H9 (cell line): ENCODE measurements at regions not wholly inside any gene's neighbourhood (a gene's known extent, or its start where the extent isn't known, plus 50 kb on each side); places are given as distances from the start of the nearest gene placed in this dataset.

Source experiments
- DNase-seq: peaks from one replicate; pipeline ENCODE4 v3.0.0-alpha.2; 2017
- H2AFZ ChIP-seq: one replicate; pipeline ENCODE4 v1.6.1; 2013; ENCODE audit warnings: mild to moderate bottlenecking, low read length, control low read depth, moderate library complexity
- H2AK5ac ChIP-seq: 2 replicates; pipeline ENCODE4 v1.6.1; 2013; ENCODE audit warnings: low read length, control low read depth, mixed read lengths; ENCODE audit not compliant: insufficient read length
- H2BK120ac ChIP-seq: one replicate; pipeline ENCODE4 v1.6.1; 2013; ENCODE audit warnings: low read depth, mild to moderate bottlenecking, low read length, control low read depth, inconsistent platforms; ENCODE audit not compliant: poor library complexity, severe bottlenecking
- H2BK12ac ChIP-seq: 2 replicates; pipeline ENCODE4 v1.6.1; 2013; ENCODE audit warnings: low read length, control low read depth, mixed read lengths, low read depth; ENCODE audit not compliant: insufficient read length
- H2BK15ac ChIP-seq: 2 replicates; pipeline ENCODE4 v1.6.1; 2013; ENCODE audit warnings: low read depth, low read length, control low read depth
- H2BK20ac ChIP-seq: one replicate; pipeline ENCODE4 v1.6.1; 2013; ENCODE audit warnings: low read depth, mild to moderate bottlenecking, low read length, control low read depth, inconsistent platforms; ENCODE audit not compliant: poor library complexity, severe bottlenecking
- H2BK5ac ChIP-seq: 2 replicates; pipeline ENCODE4 v1.6.1; 2013; ENCODE audit warnings: low read length, control low read depth, mixed read lengths; ENCODE audit not compliant: insufficient read length
- H3K14ac ChIP-seq: 2 replicates; pipeline ENCODE4 v1.6.1; 2013; ENCODE audit warnings: low read length, control low read depth; ENCODE audit not compliant: insufficient read depth
- H3K18ac ChIP-seq: 2 replicates; pipeline ENCODE4 v1.6.1; 2013; ENCODE audit warnings: low read depth, mild to moderate bottlenecking, mixed read lengths, low read length, control low read depth; ENCODE audit not compliant: insufficient read length
- H3K23ac ChIP-seq: 2 replicates; pipeline ENCODE4 v1.6.1; 2013; ENCODE audit warnings: low read length, control low read depth, mixed read lengths, low read depth; ENCODE audit not compliant: insufficient read length
- H3K23me2 ChIP-seq: 2 replicates; pipeline ENCODE4 v1.6.1; 2013; ENCODE audit warnings: low read depth, mild to moderate bottlenecking, mixed read lengths, low read length, control low read depth; ENCODE audit not compliant: insufficient read length, poor library complexity, severe bottlenecking
- H3K27ac ChIP-seq: 2 replicates; pipeline ENCODE4 v1.5.1; 2013; ENCODE audit warnings: low read length, control low read depth, mixed read lengths, low read depth; ENCODE audit not compliant: insufficient read length
- H3K27me3 ChIP-seq: 2 replicates; pipeline ENCODE4 v1.6.1; 2013; ENCODE audit warnings: low read length, control low read depth, inconsistent platforms; ENCODE audit not compliant: insufficient read depth
- H3K4ac ChIP-seq: 2 replicates; pipeline ENCODE4 v1.6.1; 2013; ENCODE audit warnings: low read depth, mild to moderate bottlenecking, control low read depth, inconsistent platforms, low read length, moderate library complexity
- H3K4me1 ChIP-seq: 2 replicates; pipeline ENCODE4 v1.6.1; 2013; ENCODE audit warnings: low read length, control low read depth, inconsistent platforms; ENCODE audit not compliant: insufficient read depth
- H3K4me2 ChIP-seq: 2 replicates; pipeline ENCODE4 v1.6.1; 2013; ENCODE audit warnings: low read length, control low read depth, mixed read lengths; ENCODE audit not compliant: insufficient read length, insufficient read depth
- H3K56ac ChIP-seq: 2 replicates; pipeline ENCODE4 v1.6.1; 2013; ENCODE audit warnings: low read depth, mild to moderate bottlenecking, mixed read lengths, low read length, control low read depth; ENCODE audit not compliant: insufficient read length
- H3K79me1 ChIP-seq: 2 replicates; pipeline ENCODE4 v1.6.1; 2013; ENCODE audit warnings: low read depth, mild to moderate bottlenecking, moderate library complexity, low read length, control low read depth, inconsistent platforms; ENCODE audit not compliant: insufficient read depth, poor library complexity, severe bottlenecking
- H3K79me2 ChIP-seq: 2 replicates; pipeline ENCODE4 v1.6.1; 2013; ENCODE audit warnings: low read length, control low read depth, inconsistent platforms; ENCODE audit not compliant: insufficient read depth
- H3K9ac ChIP-seq: 2 replicates; pipeline ENCODE4 v1.6.1; 2013; ENCODE audit warnings: low read length, control low read depth, mixed read lengths; ENCODE audit not compliant: insufficient read length; ENCODE audit errors: extremely low read depth
- H3K9me3 ChIP-seq: one replicate; pipeline ENCODE4 v1.6.1; 2013; ENCODE audit warnings: low read depth, low read length, inconsistent platforms; ENCODE audit not compliant: control insufficient read depth
- H3T11ph ChIP-seq: one replicate; pipeline ENCODE4 v1.6.1; 2013; ENCODE audit warnings: mild to moderate bottlenecking, low read length, control low read depth, inconsistent platforms
- H4K20me1 ChIP-seq: one replicate; pipeline ENCODE4 v1.6.1; 2013; ENCODE audit not compliant: control insufficient read depth, insufficient read length, insufficient read depth
- H4K5ac ChIP-seq: 2 replicates; pipeline ENCODE4 v1.6.1; 2013; ENCODE audit warnings: low read depth, mild to moderate bottlenecking, mixed read lengths, low read length, control low read depth; ENCODE audit not compliant: insufficient read length
- H4K8ac ChIP-seq: replicated peaks from 2 replicates; pipeline ENCODE4 v1.6.1; 2013; ENCODE audit warnings: low read length, control low read depth, mixed read lengths, low read depth; ENCODE audit not compliant: insufficient read length
- H4K91ac ChIP-seq: 2 replicates; pipeline ENCODE4 v1.6.1; 2013; ENCODE audit warnings: low read depth, mild to moderate bottlenecking, moderate library complexity, mixed read lengths, low read length, control low read depth; ENCODE audit not compliant: insufficient read length
- H3K27ac Mint-ChIP-seq, 3 experiments: 2 replicates in 2 of 3; 3 replicates in 1 of 3; pipeline ENCODE4 v1.8.0; 2020 to 2021; ENCODE audit warnings: mixed read lengths in 3 of 3, mild to moderate bottlenecking in 1 of 3, moderate library complexity in 1 of 3
- H3K27me3 Mint-ChIP-seq: 2 replicates; pipeline ENCODE4 v1.8.0; 2021; ENCODE audit warnings: low read depth, mild to moderate bottlenecking, moderate library complexity, mixed read lengths
- H3K36me3 Mint-ChIP-seq, 3 experiments: 2 replicates in 2 of 3; 3 replicates in 1 of 3; pipeline ENCODE4 v1.8.0; 2020 to 2021; ENCODE audit warnings: low read depth in 3 of 3, mixed read lengths in 3 of 3; ENCODE audit not compliant: insufficient read depth in 1 of 3
- H3K4me1 Mint-ChIP-seq, 2 experiments: 2 replicates each; pipeline ENCODE4 v1.8.0; 2020; ENCODE audit warnings: mixed read lengths in 2 of 2
- H3K4me3 Mint-ChIP-seq, 2 experiments: 2 replicates in 1 of 2; 3 replicates in 1 of 2; pipeline ENCODE4 v1.8.0; 2020 to 2021; ENCODE audit warnings: mild to moderate bottlenecking in 2 of 2, mixed read lengths in 2 of 2, moderate library complexity in 1 of 2
- H3K9me3 Mint-ChIP-seq, 2 experiments: 2 replicates in 1 of 2; 3 replicates in 1 of 2; pipeline ENCODE4 v1.8.0; 2020; ENCODE audit warnings: mild to moderate bottlenecking in 2 of 2, mixed read lengths in 2 of 2, moderate library complexity in 1 of 2
- WGBS: extraction: QIAGEN DNeasy Blood & Tissue Kit; methylation state at CpG from one replicate; pipeline ENCODE4 v1.1.7; 2013; ENCODE audit warnings: missing lambda C conversion rate, low lambda C conversion rate, mixed read lengths; ENCODE audit not compliant: insufficient read length; ENCODE audit errors: extremely low coverage; 5-methylcytosine and 5-hydroxymethylcytosine counted together
- TF ChIP-seq, protein P1 (sequence below): fragments of 200-600 bp; sonication (generic); conservative IDR thresholded peaks from 3 replicates; pipeline ENCODE4 v1.8.0; 2021; ENCODE audit warnings: antibody characterized with exemption, mild to moderate bottlenecking

DNA sequence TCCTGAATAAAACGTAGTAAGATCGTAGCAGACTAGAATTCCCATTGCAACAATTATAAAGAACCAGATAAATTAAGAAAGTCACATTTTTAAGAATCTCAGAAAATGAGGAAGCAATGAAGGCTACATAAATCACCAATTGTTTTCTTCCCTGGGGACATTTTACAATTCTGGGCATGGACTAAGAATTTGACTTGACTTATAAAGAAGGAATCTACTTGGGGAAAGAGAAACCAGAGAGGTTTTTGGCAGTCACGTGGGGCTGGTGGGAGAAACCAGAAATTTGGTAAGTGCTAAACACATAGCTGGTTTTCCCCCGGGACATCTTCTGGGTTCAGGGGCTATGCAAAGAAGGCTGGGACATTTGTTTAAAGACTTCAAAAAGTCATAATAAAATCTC, 109.8 kb upstream of the IL6 start:
- H3K4me3 Mint-ChIP-seq = no peak overlapping the region
- H2AFZ ChIP-seq = no peak overlapping the region
- H3K36me3 Mint-ChIP-seq = peaks cover 11 to 29% (median 20%) of the 10 kb centered on the region in 3 experiments; a peak in 5 of 7 replicates
- DNase-seq = no peak
- H3K4me1 ChIP-seq = no peaks in the 10 kb centered on the region; the same call in 1 of the 2 replicates
- no peak overlapping the region for H3K9ac ChIP-seq
- no peak overlapping the region for H3K27ac ChIP-seq
- no peaks in the 10 kb centered on the region for H3K79me2 ChIP-seq
- H4K5ac ChIP-seq = no peak overlapping the region
- no peaks in the 10 kb centered on the region for H4K20me1 ChIP-seq
- no peak overlapping the region for H2BK12ac ChIP-seq
- no CpG with 5 or more reads among the region's 4 CpGs for WGBS
- no peak overlapping the region for H2BK20ac ChIP-seq
- no peak overlapping the region for H2BK120ac ChIP-seq
- TF ChIP-seq, protein P1, sequence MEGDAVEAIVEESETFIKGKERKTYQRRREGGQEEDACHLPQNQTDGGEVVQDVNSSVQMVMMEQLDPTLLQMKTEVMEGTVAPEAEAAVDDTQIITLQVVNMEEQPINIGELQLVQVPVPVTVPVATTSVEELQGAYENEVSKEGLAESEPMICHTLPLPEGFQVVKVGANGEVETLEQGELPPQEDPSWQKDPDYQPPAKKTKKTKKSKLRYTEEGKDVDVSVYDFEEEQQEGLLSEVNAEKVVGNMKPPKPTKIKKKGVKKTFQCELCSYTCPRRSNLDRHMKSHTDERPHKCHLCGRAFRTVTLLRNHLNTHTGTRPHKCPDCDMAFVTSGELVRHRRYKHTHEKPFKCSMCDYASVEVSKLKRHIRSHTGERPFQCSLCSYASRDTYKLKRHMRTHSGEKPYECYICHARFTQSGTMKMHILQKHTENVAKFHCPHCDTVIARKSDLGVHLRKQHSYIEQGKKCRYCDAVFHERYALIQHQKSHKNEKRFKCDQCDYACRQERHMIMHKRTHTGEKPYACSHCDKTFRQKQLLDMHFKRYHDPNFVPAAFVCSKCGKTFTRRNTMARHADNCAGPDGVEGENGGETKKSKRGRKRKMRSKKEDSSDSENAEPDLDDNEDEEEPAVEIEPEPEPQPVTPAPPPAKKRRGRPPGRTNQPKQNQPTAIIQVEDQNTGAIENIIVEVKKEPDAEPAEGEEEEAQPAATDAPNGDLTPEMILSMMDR = no peak
- H2AK5ac ChIP-seq = no peak overlapping the region
- H3K9me3 Mint-ChIP-seq = peaks cover 24 to 25% of the 10 kb centered on the region in 2 experiments
- peaks cover 7 to 12% of the 10 kb centered on the region in 2 experiments for H3K4me1 Mint-ChIP-seq
- H3K27ac Mint-ChIP-seq = no peak overlapping the region
- H2BK15ac ChIP-seq = no peak overlapping the region
- no peak overlapping the region for H3K14ac ChIP-seq
- no peak overlapping the region for H3K18ac ChIP-seq
- peaks cover 7% of the 10 kb centered on the region for H3K9me3 ChIP-seq
- H3K4ac ChIP-seq = no peak overlapping the region
- peaks cover 3% of the 10 kb centered on the region; the same call in 1 of the 2 replicates for H3K27me3 Mint-ChIP-seq
- no peaks in the 10 kb centered on the region for H3K79me1 ChIP-seq
- no peak overlapping the region for H3K56ac ChIP-seq
- no peak overlapping the region for H4K91ac ChIP-seq
- H3T11ph ChIP-seq = no peak overlapping the region
- no peak overlapping the region for H3K4me2 ChIP-seq
- no peak overlapping the region for H3K23ac ChIP-seq
- no peaks in the 10 kb centered on the region for H3K27me3 ChIP-seq
- no peaks in the 10 kb centered on the region for H3K23me2 ChIP-seq
- no peak overlapping the region for H4K8ac ChIP-seq
- H2BK5ac ChIP-seq = no peak overlapping the region
